Left lung (tissue), 4 donors: ENCODE measurements at regions not wholly inside any gene's neighbourhood (a gene's known extent, or its start where the extent isn't known, plus 50 kb on each side); places are given as distances from the start of the nearest gene placed in this dataset.

Experiments used
- ATAC-seq: fragments of 200-7000 bp; cut with Tn5 transposase; one replicate; pipeline ENCODE4 v1.9.1; 2020; ENCODE audit warnings: moderate library complexity
- DNase-seq, 4 donors: peaks; one replicate each; pipeline ENCODE4 v3.0.0-alpha.2; 2013 to 2020
- H3K27ac ChIP-seq, 2 donors: fragments of 200-600 bp; sonication (generic) in 1 of 2; one replicate each; pipeline versions ENCODE4 v1.5.0 to v1.8.0; 2020 to 2021
- H3K27me3 ChIP-seq, 2 donors: fragments of 200-600 bp; sonication (generic) in 1 of 2; one replicate each; pipeline versions ENCODE4 v1.5.0 to v1.8.0; 2020 to 2021
- H3K36me3 ChIP-seq, 2 donors: fragments of 200-600 bp; sonication (generic) in 1 of 2; one replicate each; pipeline versions ENCODE4 v1.5.0 to v1.8.0; 2020 to 2021
- H3K4me1 ChIP-seq, 2 donors: fragments of 200-600 bp; one replicate each; pipeline ENCODE4 v1.8.0; 2021
- H3K4me3 ChIP-seq, 2 donors: fragments of 200-600 bp; sonication (generic) in 1 of 2; one replicate each; pipeline versions ENCODE4 v1.5.0 to v1.8.0; 2020 to 2021; ENCODE audit warnings: mild to moderate bottlenecking in 1 of 2
- H3K9me3 ChIP-seq, 2 donors: fragments of 200-600 bp; sonication (generic) in 1 of 2; one replicate each; pipeline versions ENCODE4 v1.5.0 to v1.8.0; 2020 to 2021
- CTCF ChIP-seq, 2 donors: fragments of 200-600 bp; sonication (generic) in 1 of 2; IDR thresholded peaks; one replicate each; pipeline versions ENCODE4 v1.5.0 to v1.8.0; 2021; ENCODE audit warnings: antibody characterized with exemption in 2 of 2
- intact Hi-C, 2 donors: fragments of 100-400 bp; cut with DNase I; formaldehyde crosslinking; loops; one replicate each; pipeline versions ENCODE4 v1.11.2 to v1.14.2; 2022
- donor health status: DM: no; HTN: yes; CAD: no.
- donor health status: DM: no; HTN: no; CAD: no.

GRCh38 chr3:176310641-176311040, 886.6 kb downstream of the TBL1XR1 start:
- DNase-seq (no peak), ATAC-seq (no peak)
- H3K36me3 ChIP-seq = no peaks in the 10 kb centered on the region
- no peaks in the 10 kb centered on the region for H3K27me3 ChIP-seq
- peaks cover 0 to 6% of the 10 kb centered on the region in 2 donors for H3K9me3 ChIP-seq
- H3K27ac ChIP-seq = no peak overlapping the region
- TF ChIP-seq CTCF (IDR thresholded peaks at IDR 0.05) = no peak
- H3K4me1 ChIP-seq = no peaks in the 10 kb centered on the region
- no peak overlapping the region for H3K4me3 ChIP-seq
- intact Hi-C loops = no loop called here

- no peak for TF ChIP-seq CTCF (IDR thresholded peaks at IDR 0.05)
- Histone ChIP-seq H3K9me3 (no peaks in the 10 kb centered on the region), H3K4me3 (no peak overlapping the region), H3K27me3 (no peaks in the 10 kb centered on the region), H3K4me1 (no peaks in the 10 kb centered on the region), H3K27ac (no peak overlapping the region), H3K36me3 (no peaks in the 10 kb centered on the region)
- intact Hi-C loops = no loop called here
- ATAC-seq (no peak), DNase-seq (no peak)
Observed at GRCh38 chr3:176302271-176302670, 895.0 kb downstream of the TBL1XR1 start.

- ATAC-seq (no peak), DNase-seq (no peak)
- Histone ChIP-seq H3K4me3 (no peak overlapping the region), H3K4me1 (no peaks in the 10 kb centered on the region), H3K36me3 (no peaks in the 10 kb centered on the region), H3K27me3 (no peaks in the 10 kb centered on the region), H3K9me3 (peaks cover 0 to 9% of the 10 kb centered on the region in 2 donors), H3K27ac (peak overlapping the region in 1 of 2 donors; percentile 1)
- TF ChIP-seq CTCF (IDR thresholded peaks at IDR 0.05) = no peak
- intact Hi-C loops = no loop called here
Observed at GRCh38 chr3:176296066-176296597, 901.1 kb downstream of the TBL1XR1 start.

GRCh38 chr3:176293276-176293675, 904.0 kb downstream of the TBL1XR1 start:
- Histone ChIP-seq H3K4me3 (no peak overlapping the region), H3K36me3 (no peaks in the 10 kb centered on the region), H3K9me3 (peaks cover 0 to 9% of the 10 kb centered on the region in 2 donors), H3K4me1 (no peaks in the 10 kb centered on the region), H3K27ac (no peak overlapping the region), H3K27me3 (no peaks in the 10 kb centered on the region)
- intact Hi-C loops = no loop called here
- no peak for TF ChIP-seq CTCF (IDR thresholded peaks at IDR 0.05)
- no peak for ATAC-seq
- no peak for DNase-seq

- H3K27ac ChIP-seq = no peak overlapping the region
- intact Hi-C loops = no loop called here
- no peaks in the 10 kb centered on the region for H3K27me3 ChIP-seq
- DNase-seq (no peak), ATAC-seq (no peak)
- no peak for TF ChIP-seq CTCF (IDR thresholded peaks at IDR 0.05)
- no peaks in the 10 kb centered on the region for H3K4me1 ChIP-seq
- no peaks in the 10 kb centered on the region for H3K36me3 ChIP-seq
- H3K4me3 ChIP-seq = no peak overlapping the region
- peaks cover 0 to 2% of the 10 kb centered on the region in 2 donors for H3K9me3 ChIP-seq
Observed at GRCh38 chr3:176286476-176287085, 910.7 kb downstream of the TBL1XR1 start.
